ENCODE measurements at regions not wholly inside any gene's neighbourhood (a gene's known extent, or its start where the extent isn't known, plus 50 kb on each side); places are given as distances from the start of the nearest gene placed in this dataset.
A peak's percentile ranks its signal among the peaks of the same experiment; 100 is the strongest.
"Not testable (repeated sequence)": the region's sequence is repeated elsewhere in the genome, so short reads cannot be mapped to it uniquely, and the experiment has no call there.

- DNase-seq = no peak
These were observed 84.6 kb upstream of the ERCC4 start for GRCh38 chr16:13835387-13835786.

- no peak for DNase-seq
These were observed 83.8 kb upstream of the ERCC4 start for GRCh38 chr16:13835935-13836730.

- DNase-seq = no peak
These were observed 81.4 kb upstream of the ERCC4 start for GRCh38 chr16:13838401-13839190.

- no peak for DNase-seq
These were observed 80.4 kb upstream of the ERCC4 start for GRCh38 chr16:13839577-13839976.

- DNase-seq = no peak
These were observed 74.7 kb upstream of the ERCC4 start for GRCh38 chr16:13845232-13845631.

GRCh38 chr16:13848795-13849194 is 71.2 kb upstream of the ERCC4 start:
- DNase-seq = no peak

- not testable (repeated sequence) for DNase-seq
These were observed 69.8 kb upstream of the ERCC4 start for GRCh38 chr16:13850173-13850572.

GRCh38 chr16:13852827-13853226 is 67.1 kb upstream of the ERCC4 start:
- DNase-seq = no peak

- no peak for DNase-seq
These were observed 63.6 kb upstream of the ERCC4 start for GRCh38 chr16:13856398-13856797.

GRCh38 chr16:13856811-13857511 is 63.0 kb upstream of the ERCC4 start:
- DNase-seq = no peak

- DNase-seq = no peak
These were observed 60.9 kb upstream of the ERCC4 start for GRCh38 chr16:13858873-13859580.

GRCh38 chr16:13863075-13863765 is 56.7 kb upstream of the ERCC4 start:
- no peak for DNase-seq

- DNase-seq = no peak
These were observed 55.3 kb upstream of the ERCC4 start for GRCh38 chr16:13864689-13865088.

GRCh38 chr16:13866073-13866472 is 53.9 kb upstream of the ERCC4 start:
- peak; percentile 56 for DNase-seq
